ENCODE measurements at regions not wholly inside any gene's neighbourhood (a gene's known extent, or its start where the extent isn't known, plus 50 kb on each side); places are given as distances from the start of the nearest gene placed in this dataset.

DNA sequence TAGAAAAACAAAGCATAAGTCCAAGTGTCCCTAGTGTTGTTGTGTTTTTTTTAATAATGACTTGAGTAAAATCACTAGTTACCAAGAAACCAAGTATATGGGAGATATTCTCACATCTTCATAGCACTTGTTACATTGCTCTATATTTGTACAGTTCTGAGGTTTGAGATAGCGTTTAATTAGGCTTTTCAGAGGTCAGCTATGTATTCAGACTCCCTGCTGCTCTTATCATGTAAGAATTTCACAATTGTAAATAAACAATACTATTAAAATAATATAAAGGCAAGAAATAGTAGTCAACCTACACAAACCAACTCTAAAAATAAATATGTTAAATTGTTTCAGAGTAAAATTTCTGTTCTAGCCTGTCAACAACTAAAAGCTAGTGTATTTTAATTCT lies 761.9 kb upstream of the FAM174A start:
- TF ChIP-seq, protein P1, sequence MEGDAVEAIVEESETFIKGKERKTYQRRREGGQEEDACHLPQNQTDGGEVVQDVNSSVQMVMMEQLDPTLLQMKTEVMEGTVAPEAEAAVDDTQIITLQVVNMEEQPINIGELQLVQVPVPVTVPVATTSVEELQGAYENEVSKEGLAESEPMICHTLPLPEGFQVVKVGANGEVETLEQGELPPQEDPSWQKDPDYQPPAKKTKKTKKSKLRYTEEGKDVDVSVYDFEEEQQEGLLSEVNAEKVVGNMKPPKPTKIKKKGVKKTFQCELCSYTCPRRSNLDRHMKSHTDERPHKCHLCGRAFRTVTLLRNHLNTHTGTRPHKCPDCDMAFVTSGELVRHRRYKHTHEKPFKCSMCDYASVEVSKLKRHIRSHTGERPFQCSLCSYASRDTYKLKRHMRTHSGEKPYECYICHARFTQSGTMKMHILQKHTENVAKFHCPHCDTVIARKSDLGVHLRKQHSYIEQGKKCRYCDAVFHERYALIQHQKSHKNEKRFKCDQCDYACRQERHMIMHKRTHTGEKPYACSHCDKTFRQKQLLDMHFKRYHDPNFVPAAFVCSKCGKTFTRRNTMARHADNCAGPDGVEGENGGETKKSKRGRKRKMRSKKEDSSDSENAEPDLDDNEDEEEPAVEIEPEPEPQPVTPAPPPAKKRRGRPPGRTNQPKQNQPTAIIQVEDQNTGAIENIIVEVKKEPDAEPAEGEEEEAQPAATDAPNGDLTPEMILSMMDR (IDR thresholded peaks at IDR 0.05) = no peak
- TF ChIP-seq POLR2A (IDR thresholded peaks at IDR 0.05) = no peak
